ENCODE measurements at regions not wholly inside any gene's neighbourhood (a gene's known extent, or its start where the extent isn't known, plus 50 kb on each side); places are given as distances from the start of the nearest gene placed in this dataset.
"Not testable (repeated sequence)": the region's sequence is repeated elsewhere in the genome, so short reads cannot be mapped to it uniquely, and the experiment has no call there.

DNA sequence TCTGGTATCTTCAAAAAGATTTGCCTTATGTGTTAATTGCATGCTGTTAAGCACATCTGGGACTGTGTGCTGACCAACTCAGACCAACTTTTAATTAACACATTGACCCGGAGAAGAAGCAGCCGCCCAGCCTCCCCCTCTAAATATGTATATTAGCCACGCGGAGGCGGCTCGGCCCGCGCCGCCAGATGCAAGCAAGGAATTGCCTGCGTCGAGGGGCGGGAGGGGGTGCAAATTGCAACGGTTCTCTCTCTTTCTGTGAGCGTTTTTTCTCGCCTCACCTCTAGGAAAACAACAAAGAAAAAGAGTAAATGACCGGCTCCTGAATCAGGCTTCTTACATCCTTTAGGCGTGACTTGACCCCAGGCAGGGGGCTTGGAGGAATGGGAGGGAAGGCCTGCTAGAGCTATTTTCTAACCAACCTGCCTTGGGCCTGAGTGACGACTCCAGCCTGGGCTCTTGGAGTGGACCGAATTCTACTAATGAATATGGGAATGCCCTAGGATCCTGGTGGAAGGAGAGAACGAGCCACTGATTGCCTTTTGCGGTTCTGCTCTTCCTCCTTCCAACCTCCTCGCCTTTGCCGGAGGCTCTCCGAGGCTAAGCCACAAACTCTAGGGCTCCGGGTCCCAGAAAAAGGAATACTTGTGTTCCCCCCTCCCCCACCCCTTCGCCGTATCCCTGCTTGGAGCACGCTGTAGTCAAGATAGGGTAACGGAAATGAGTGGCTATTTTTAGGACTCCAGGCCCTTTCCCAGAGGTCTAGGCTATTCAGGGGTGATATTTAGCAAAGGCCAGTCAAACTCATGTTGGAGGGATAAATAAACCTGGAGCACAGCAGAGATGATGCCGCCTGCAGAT, 417.0 kb upstream of the ESRRG start:
- no peak for DNase-seq (ENCODE audit: low read depth in 3 of 3, low spot score in 2 of 3)

DNA sequence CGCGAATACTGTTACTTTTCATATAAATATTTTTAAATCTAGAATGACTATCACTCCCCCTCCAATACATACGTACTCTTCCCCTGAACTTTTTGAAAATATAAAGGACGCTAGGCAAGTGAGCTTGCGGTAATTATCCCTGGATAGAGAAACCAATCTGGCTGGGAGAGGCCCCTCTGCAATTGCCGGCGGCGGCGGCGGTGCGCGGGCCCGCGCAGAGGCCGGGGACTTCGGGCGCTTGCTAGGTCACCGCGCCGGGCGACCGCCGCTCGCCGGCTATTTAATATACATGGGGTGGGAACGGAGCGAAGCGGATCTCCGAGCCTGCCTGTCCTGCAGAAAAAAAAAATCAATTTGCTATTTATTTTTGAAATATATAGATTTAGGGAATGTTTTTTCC, 416.3 kb upstream of the ESRRG start:
- DNase-seq (ENCODE audit: low read depth in 3 of 3, low spot score in 2 of 3): no peak

DNA sequence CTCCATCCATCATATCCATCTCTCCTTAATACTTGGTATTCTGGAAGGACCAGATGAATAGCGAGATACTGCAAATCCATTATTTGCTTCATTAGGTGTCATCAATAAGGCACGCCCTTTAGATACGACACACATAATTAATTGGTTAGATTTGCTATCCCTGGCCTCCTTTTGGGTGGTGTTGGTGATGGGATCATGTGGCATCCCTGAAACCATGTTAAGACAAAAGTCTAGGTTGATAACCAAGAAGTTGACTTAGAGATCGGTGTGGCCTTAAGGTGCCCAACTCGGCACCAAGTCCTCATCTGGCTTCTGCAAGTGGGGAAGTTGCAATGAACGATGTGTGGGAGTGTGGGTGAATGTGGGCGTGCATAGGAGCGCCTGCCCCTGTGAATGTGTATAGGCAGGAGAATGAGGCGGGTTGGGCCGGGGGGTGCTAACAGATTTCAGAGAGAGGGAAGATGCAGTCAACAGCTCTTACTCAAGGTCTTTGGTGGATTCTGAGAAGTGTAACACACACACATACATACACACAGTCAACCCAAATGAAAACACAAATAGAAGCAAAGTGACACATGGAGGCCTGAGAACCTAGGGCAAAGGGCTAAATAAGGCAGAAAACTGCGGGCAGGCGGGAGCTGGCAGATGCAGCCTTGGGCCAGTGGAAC, 415.7 kb upstream of the ESRRG start:
- no peak for DNase-seq (ENCODE audit: low read depth in 3 of 3, low spot score in 2 of 3)

DNA sequence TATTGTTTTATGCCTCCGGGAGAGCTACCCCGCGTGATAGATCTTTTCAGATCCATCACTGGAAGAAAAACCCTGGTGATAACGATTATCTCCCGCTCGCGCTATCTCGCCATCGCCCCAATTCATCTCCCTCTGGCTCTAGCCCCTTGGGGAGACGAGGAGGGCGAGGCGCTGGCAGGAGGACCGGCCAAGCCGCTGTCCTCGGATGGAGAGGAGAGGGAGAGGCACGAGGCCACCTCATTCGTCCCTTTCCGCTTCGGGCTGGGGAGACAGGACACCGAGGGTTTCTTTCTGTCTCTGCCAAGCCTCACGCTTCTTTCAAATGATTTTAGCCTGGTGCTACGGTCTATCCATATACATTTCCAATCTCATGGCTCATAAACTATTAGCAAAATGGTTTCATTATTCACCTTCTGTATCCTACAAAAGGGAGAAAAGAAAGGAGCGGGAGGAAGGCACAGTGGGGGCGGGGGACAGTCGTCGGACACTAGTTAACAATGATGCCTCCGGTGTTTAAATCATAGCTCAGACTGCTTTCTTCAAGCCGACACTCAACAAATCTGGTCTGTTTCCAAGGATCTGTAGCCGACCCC, 415.0 kb upstream of the ESRRG start:
- no peak for DNase-seq (ENCODE audit: low read depth in 3 of 3, low spot score in 2 of 3)

GRCh38 chr1:217137210-217137881, 414.1 kb upstream of the ESRRG start:
- no peak for DNase-seq (ENCODE audit: low read depth in 3 of 3, low spot score in 2 of 3)

- no peak for DNase-seq (ENCODE audit: low read depth in 3 of 3, low spot score in 2 of 3)
Measured at GRCh38 chr1:217136895-217137205, 413.6 kb upstream of the ESRRG start.

- no peak for DNase-seq (ENCODE audit: low read depth in 3 of 3, low spot score in 2 of 3)
Measured at GRCh38 chr1:217135987-217136894, 413.0 kb upstream of the ESRRG start.

DNA sequence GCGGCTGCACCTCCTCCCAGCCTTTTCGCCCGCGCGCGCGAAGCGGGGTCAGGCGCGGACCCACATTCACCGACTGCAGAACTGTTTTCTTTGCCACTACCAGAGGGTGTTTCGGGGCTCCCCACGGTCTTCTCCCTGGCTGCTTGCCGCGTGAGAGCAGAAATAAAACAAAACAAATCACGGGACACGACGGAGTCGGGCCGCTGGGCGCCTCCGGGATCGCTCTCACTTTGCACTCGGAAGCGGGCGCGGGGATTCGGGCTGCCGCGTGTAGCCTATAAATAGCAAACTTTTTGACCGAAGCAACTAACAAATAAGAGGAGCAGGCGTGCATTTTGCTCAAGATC, 412.3 kb upstream of the ESRRG start:
- no peak for DNase-seq (ENCODE audit: low read depth in 3 of 3, low spot score in 2 of 3)

- DNase-seq (ENCODE audit: low read depth in 3 of 3, low spot score in 2 of 3): no peak
Measured at GRCh38 chr1:217134857-217135568, 411.8 kb upstream of the ESRRG start.

DNA sequence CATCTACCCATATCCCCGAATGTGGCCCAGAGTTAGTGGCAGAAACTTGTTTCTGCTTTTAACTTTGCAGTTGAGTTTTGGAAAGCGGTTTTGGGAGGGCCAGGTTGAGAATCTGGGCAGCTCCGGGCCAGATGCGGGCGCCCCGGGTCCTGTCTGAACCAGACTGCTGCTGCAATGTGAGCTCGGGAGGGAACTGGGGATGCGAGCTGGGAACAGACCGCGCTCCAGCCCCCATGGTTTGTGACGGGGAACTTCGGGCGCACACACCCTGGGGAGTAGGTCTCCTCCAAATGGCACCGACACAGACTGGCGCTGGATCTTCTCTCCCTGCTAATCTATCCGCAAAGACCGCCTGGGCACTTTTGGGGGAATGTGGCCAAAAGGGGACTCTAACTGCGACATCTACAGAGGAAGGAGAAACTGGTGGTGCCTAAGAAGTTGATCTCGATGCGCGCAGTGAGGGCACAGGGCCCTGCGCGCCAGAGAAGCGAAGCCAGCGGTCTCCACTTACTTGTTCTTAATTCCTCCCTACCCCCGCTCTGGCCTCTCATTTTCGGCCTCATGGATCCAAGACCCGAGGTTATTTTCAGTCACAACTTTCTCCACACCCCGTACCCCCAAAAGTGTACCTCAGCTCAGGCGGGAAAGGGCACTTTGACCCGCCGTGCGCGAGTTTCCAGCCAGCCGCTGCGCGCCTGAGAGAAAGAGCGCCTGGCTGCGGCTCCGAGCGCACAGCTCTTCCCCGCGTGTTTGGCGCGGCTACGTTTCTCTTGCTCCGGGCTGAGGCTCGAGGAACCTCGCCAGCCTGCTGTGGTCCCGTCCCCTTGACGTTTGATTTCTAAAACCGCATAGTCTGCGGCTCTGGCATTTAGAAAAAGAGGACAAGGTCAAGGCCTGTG, 411.0 kb upstream of the ESRRG start:
- DNase-seq (ENCODE audit: low read depth in 3 of 3, low spot score in 2 of 3): no peak

DNA sequence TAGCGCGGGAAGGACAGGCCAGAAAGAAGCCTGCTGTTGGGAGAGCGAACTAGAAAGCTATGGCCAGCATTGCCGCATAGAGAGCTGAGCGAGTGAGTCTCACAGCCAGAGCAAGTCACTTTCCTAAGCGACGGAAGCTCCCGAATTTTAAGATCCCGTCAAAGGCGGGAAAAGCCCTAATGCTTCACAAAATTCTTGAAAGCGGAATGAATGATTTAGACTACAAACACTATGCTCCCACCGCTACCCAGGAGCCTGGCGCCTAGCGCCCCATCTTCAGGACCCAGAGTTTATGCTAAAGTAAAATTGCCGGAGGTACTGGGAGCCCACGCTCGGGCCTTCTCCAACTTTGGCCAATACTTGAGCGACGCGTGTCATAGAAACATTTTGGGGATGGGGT, 409.9 kb upstream of the ESRRG start:
- DNase-seq (ENCODE audit: low read depth in 3 of 3, low spot score in 2 of 3): no peak

DNA sequence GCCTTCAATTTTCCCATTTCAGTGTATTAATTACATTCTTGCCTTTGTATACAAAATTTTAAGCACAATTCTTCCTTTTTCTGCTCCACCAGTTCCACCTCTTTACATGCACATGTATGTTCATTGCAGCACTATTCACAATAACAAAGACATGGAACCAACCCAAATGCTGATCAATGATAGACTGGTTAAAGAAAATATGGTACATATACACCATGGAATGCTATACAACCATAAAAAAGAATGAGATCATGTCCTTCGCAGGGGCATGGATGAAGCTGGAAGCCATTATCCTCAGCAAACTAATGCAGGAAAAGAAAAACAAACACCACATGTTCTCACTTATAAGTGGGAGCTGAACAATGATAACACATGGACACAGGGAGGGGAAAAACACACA, 400.1 kb upstream of the ESRRG start:
- DNase-seq (ENCODE audit: low read depth in 3 of 3, low spot score in 2 of 3): not testable (repeated sequence)

DNA sequence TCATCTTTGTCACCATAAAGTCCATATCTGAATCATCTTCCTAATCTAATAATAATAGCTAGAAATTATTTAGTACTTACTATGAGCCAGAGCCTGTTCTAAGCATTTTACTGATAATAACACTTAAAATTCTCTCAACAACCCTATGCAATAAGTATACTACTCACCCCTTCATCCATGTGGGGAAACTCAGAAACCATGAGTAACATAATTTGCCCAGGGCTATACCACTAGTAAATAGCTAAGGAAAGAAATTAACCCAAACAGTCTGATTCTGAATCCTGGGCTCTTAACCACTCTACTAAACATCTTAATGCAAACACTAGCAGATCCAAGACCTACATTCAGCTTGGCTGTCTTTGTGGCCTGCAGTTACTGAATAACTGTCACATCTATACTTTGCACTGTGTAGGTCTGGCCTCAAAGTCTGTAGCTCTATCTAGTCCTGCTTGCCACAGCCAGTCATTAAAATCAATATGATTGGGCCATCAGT, 394.8 kb upstream of the ESRRG start:
- DNase-seq (ENCODE audit: low read depth in 3 of 3, low spot score in 2 of 3): no peak

GRCh38 chr1:217115404-217116380, 392.5 kb upstream of the ESRRG start:
- no peak for DNase-seq (ENCODE audit: low read depth in 3 of 3, low spot score in 2 of 3)

DNA sequence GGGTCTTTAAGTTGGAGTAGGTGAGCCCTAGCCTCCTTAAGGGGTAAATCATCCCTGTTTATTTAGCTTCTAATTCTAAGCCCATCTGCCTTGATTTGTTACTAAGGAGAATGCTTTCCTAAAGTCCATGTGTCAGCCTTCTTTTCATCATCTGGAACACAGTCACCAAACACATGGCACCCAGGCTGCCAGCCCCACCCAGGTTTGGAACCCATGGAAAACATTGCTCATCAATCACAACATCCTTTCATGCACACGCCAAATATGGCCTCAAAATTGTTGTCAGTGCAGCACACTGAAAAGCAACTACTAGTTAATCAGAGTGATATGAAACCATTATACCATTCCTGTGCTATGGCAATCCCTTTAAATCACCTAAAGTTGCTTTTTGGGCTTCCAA, 386.7 kb upstream of the ESRRG start:
- no peak for DNase-seq (ENCODE audit: low read depth in 3 of 3, low spot score in 2 of 3)

DNA sequence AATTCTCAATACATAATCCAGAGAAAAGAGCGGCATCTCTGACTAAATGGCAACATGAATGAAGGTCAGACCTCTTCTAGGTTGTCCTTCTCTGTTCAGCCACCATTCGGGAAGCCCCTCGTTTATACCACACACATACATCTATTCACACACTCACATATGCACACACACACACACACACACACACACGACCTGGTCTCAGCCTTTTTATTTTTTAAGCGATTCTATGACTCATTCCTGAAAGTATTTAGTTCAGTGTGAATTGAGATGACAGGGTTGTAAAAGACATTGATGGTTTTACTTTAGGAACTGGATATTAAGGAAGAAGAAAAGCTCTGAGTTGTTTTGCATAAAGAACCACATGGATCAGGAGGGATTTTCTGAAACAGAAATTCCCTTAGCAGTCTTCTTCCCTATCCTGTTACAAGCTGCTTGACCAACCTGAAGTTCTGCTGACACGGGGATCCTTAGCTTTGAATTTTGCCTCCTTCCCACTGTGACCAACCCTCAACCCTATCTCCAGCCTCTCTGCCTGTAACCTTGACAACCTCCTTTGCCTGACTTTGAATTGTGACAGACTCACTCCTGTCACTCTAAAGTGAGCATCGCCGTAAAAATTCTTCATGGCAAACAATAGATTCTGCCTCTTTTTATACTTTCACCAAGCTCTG, 383.1 kb upstream of the ESRRG start:
- no peak for DNase-seq (ENCODE audit: low read depth in 3 of 3, low spot score in 2 of 3)

DNA sequence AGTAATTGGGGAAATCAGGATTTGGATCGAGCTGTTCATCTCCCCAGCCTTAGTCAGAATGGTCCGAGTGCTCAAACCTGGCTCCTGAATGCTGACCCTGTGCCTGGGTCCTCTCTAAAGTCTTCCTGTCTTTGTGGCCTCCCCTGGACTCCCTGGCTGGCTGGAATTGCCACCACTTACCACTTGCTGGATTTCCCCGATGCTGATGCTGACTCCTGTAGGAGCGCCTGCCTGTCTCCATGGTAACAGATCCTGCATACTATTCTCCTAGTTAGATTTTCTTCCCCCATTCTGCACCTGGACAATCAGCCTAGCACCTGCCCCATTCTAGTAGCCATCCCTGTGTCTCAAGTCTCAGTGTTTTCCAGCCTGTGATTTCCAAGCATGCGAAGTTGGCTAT, 382.2 kb upstream of the ESRRG start:
- no peak for DNase-seq (ENCODE audit: low read depth in 3 of 3, low spot score in 2 of 3)
